Panc1 (cell line): ENCODE measurements at regions not wholly inside any gene's neighbourhood (a gene's known extent, or its start where the extent isn't known, plus 50 kb on each side); places are given as distances from the start of the nearest gene placed in this dataset.

Experiments used
- ATAC-seq: fragments of 200-7000 bp; cut with Tn5 transposase; 2 replicates; pipeline ENCODE4 v1.9.1; 2020; ENCODE audit warnings: mild to moderate bottlenecking, moderate library complexity
- BruUV-seq: library from RNA; stranded (reverse); fragments of 400-500 nt; replicated peaks from 2 replicates; lab custom pipeline; 2021; lab: Mats Ljungman, UMichigan
- CTCF ChIA-PET: fragments of 300-600 bp; sonication (Branson Sonifier 250); formaldehyde crosslinking; loops from one replicate; lab custom pipeline; 2022; ENCODE audit warnings: antibody characterized with exemption; lab: Charles Lee
- POLR2A ChIA-PET: fragments of 300-600 bp; sonication (Branson Sonifier 250); formaldehyde crosslinking; loops from one replicate; lab custom pipeline; 2022; ENCODE audit warnings: antibody characterized with exemption; lab: Charles Lee
- DNase-seq: peaks from one replicate; pipeline ENCODE4 v3.0.0-alpha.2; 2010; ENCODE audit warnings: low read depth, low spot score
- H3K27ac ChIP-seq: 2 replicates; pipeline ENCODE4 v1.5.1; 2011; ENCODE audit warnings: mild to moderate bottlenecking, low read length, inconsistent platforms
- H3K27me3 ChIP-seq: fragments of 200-500 bp; sonication (Bioruptor generic); 2 replicates; pipeline ENCODE4 v1.6.0; 2014; ENCODE audit warnings: low read length, inconsistent platforms; ENCODE audit not compliant: control insufficient read depth, insufficient read depth
- H3K36me3 ChIP-seq: fragments of 200-500 bp; sonication (Bioruptor generic); 2 replicates; pipeline ENCODE4 v1.5.1; 2014; ENCODE audit warnings: inconsistent platforms, mild to moderate bottlenecking, low read length, moderate library complexity; ENCODE audit not compliant: control insufficient read depth, insufficient read depth
- H3K4me1 ChIP-seq: 2 replicates; pipeline ENCODE4 v1.5.1; 2011; ENCODE audit warnings: inconsistent platforms, mild to moderate bottlenecking, low read length, moderate library complexity; ENCODE audit not compliant: control insufficient read depth, insufficient read depth
- H3K4me3 ChIP-seq, 2 experiments: 2 replicates each; pipeline ENCODE4 v1.5.1; 2011 to 2012; ENCODE audit warnings: low read depth in 2 of 2, low read length in 2 of 2, mild to moderate bottlenecking in 2 of 2, inconsistent platforms in 1 of 2, moderate library complexity in 1 of 2
- H3K9me3 ChIP-seq: fragments of 200-500 bp; sonication (Bioruptor generic); 2 replicates; pipeline ENCODE4 v1.5.1; 2014; ENCODE audit warnings: low read depth, mild to moderate bottlenecking, inconsistent platforms, low read length, moderate library complexity; ENCODE audit not compliant: control insufficient read depth, insufficient read depth
- CTCF ChIP-seq: fragments of 450-650 bp; IDR thresholded peaks from 2 replicates; pipeline ENCODE4 v1.5.1; 2017; ENCODE audit warnings: mild to moderate bottlenecking
- POLR2AphosphoS5 ChIP-seq: IDR thresholded peaks from 2 replicates; pipeline ENCODE4 v1.6.1; 2012; ENCODE audit warnings: mild to moderate bottlenecking, low read depth, low read length, moderate library complexity
- REST ChIP-seq, 2 experiments: IDR thresholded peaks; 2 replicates each; pipeline ENCODE4 v1.6.1; 2011 to 2012; ENCODE audit warnings: low read depth in 2 of 2, control low read depth in 1 of 2, low read length in 1 of 2, mild to moderate bottlenecking in 1 of 2, moderate library complexity in 1 of 2; ENCODE audit not compliant: insufficient read depth in 1 of 2
- SIN3A ChIP-seq: IDR thresholded peaks from 2 replicates; pipeline ENCODE4 v1.6.1; 2012; ENCODE audit warnings: low read depth, mild to moderate bottlenecking, low read length, moderate library complexity, borderline replicate concordance; ENCODE audit not compliant: insufficient read depth
- TCF7L2 ChIP-seq: IDR thresholded peaks from 2 replicates; pipeline ENCODE4 v1.6.1; 2011; ENCODE audit warnings: mild to moderate bottlenecking, low read depth, low read length, inconsistent platforms
- in situ Hi-C: cut with HindIII; loops from 2 replicates; pipeline ENCODE4 v1.10.0; 2016; ENCODE audit warnings: low sequenced_read_pairs, low pct_unique_long_range_greater_than_20kb
- intact Hi-C: fragments of 100-400 bp; cut with micrococcal nuclease; formaldehyde crosslinking; loops from one replicate; pipeline ENCODE4 v1.10.0; 2022; ENCODE audit not compliant: unreplicated experiment

- DNase-seq, result no peak
- no TSS peak for BruUV-seq
- Histone ChIP-seq H3K27me3 (no peaks in the 10 kb centered on the region), H3K4me3 (no peak overlapping the region), H3K36me3 (no peaks in the 10 kb centered on the region), H3K4me1 (no peaks in the 10 kb centered on the region), H3K9me3 (no peaks in the 10 kb centered on the region), H3K27ac (no peak overlapping the region)
- POLR2A ChIA-PET, result no interaction called here
- CTCF ChIA-PET, result no interaction called here
- ATAC-seq, result no peak
- TF ChIP-seq REST (IDR thresholded peaks at IDR 0.05; ENCODE audit: insufficient read depth in 1 of 2, low read depth in 2 of 2, low read length in 1 of 2) (no peak), CTCF (no peak), POLR2AphosphoS5 (no peak), TCF7L2 (no peak), SIN3A (no peak)
- in situ Hi-C loops, result no loop called here
- intact Hi-C loops, result no loop called here
Observed at GRCh38 chr14:80005561-80005960, 205.7 kb downstream of the DIO2 start.

- H3K36me3 ChIP-seq, result no peaks in the 10 kb centered on the region
- no peak overlapping the region for H3K27ac ChIP-seq
- in situ Hi-C loops, result no loop called here
- CTCF ChIA-PET, result no interaction called here
- H3K4me3 ChIP-seq, result no peak overlapping the region
- TF ChIP-seq TCF7L2 (no peak), CTCF (no peak), REST (IDR thresholded peaks at IDR 0.05; ENCODE audit: insufficient read depth in 1 of 2, low read depth in 2 of 2, low read length in 1 of 2) (no peak), SIN3A (no peak), POLR2AphosphoS5 (no peak)
- intact Hi-C loops, result no loop called here
- DNase-seq (no peak), ATAC-seq (no peak)
- no TSS peak for BruUV-seq
- H3K27me3 ChIP-seq, result no peaks in the 10 kb centered on the region
- no peaks in the 10 kb centered on the region for H3K9me3 ChIP-seq
- POLR2A ChIA-PET, result no interaction called here
- no peaks in the 10 kb centered on the region for H3K4me1 ChIP-seq
Observed at GRCh38 chr14:80004871-80005270, 206.4 kb downstream of the DIO2 start.
